ENCODE measurements at regions not wholly inside any gene's neighbourhood (a gene's known extent, or its start where the extent isn't known, plus 50 kb on each side); places are given as distances from the start of the nearest gene placed in this dataset.
A peak's percentile ranks its signal among the peaks of the same experiment; 100 is the strongest.

- Histone ChIP-seq H3K27ac (no peak overlapping the region), H3K27me3 (no peaks in the 10 kb centered on the region), H3K4me1 (no peaks in the 10 kb centered on the region), H3K4me3 (no peak overlapping the region), H3K36me3 (no peaks in the 10 kb centered on the region), H3K9me3 (no peaks in the 10 kb centered on the region)
- no peak for DNase-seq (ENCODE audit: low spot score)
- no peak for TF ChIP-seq CTCF (IDR thresholded peaks at IDR 0.05)
Observed at GRCh38 chr7:41007351-41007751, 695.5 kb downstream of the INHBA start.

GRCh38 chr7:41006306-41006995 lies 696.4 kb downstream of the INHBA start:
- no peaks in the 10 kb centered on the region for H3K27me3 ChIP-seq
- no peaks in the 10 kb centered on the region for H3K4me1 ChIP-seq
- H3K4me3 ChIP-seq = no peak overlapping the region
- no peak for DNase-seq (ENCODE audit: low spot score)
- TF ChIP-seq CTCF (IDR thresholded peaks at IDR 0.05) = no peak
- no peaks in the 10 kb centered on the region for H3K36me3 ChIP-seq
- H3K27ac ChIP-seq = no peak overlapping the region
- H3K9me3 ChIP-seq = no peaks in the 10 kb centered on the region

- no peaks in the 10 kb centered on the region for H3K9me3 ChIP-seq
- H3K36me3 ChIP-seq = no peaks in the 10 kb centered on the region
- no peak for TF ChIP-seq CTCF (IDR thresholded peaks at IDR 0.05)
- H3K27ac ChIP-seq = peak overlapping the region in 1 of 2 donors; percentile 13
- no peaks in the 10 kb centered on the region for H3K27me3 ChIP-seq
- DNase-seq (ENCODE audit: low spot score) = no peak
- no peak overlapping the region for H3K4me3 ChIP-seq
- no peaks in the 10 kb centered on the region for H3K4me1 ChIP-seq
Observed at GRCh38 chr7:41005374-41005901, 697.5 kb downstream of the INHBA start.

- H3K36me3 ChIP-seq = no peaks in the 10 kb centered on the region
- H3K27me3 ChIP-seq = no peaks in the 10 kb centered on the region
Observed at GRCh38 chr7:41003977-41004376, 698.9 kb downstream of the INHBA start.

GRCh38 chr7:41003611-41003940 lies 699.3 kb downstream of the INHBA start:
- no peaks in the 10 kb centered on the region for H3K27me3 ChIP-seq
- no peak for DNase-seq (ENCODE audit: low spot score)
- no peak for TF ChIP-seq CTCF (IDR thresholded peaks at IDR 0.05)

More at GRCh38 chr7:41003977-41004376, 698.9 kb downstream of the INHBA start:
- no peak for TF ChIP-seq CTCF (IDR thresholded peaks at IDR 0.05)
- DNase-seq (ENCODE audit: low spot score) = no peak
- Histone ChIP-seq H3K4me1 (no peaks in the 10 kb centered on the region), H3K4me3 (no peak overlapping the region), H3K27ac (no peak overlapping the region), H3K9me3 (no peaks in the 10 kb centered on the region)

More at GRCh38 chr7:41003611-41003940, 699.3 kb downstream of the INHBA start:
- H3K9me3 ChIP-seq = no peaks in the 10 kb centered on the region
- no peaks in the 10 kb centered on the region for H3K36me3 ChIP-seq
- H3K4me1 ChIP-seq = no peaks in the 10 kb centered on the region
- H3K4me3 ChIP-seq = no peak overlapping the region
- H3K27ac ChIP-seq = no peak overlapping the region
